Heart left ventricle (tissue), 13 donors: ENCODE measurements at regions not wholly inside any gene's neighbourhood (a gene's known extent, or its start where the extent isn't known, plus 50 kb on each side); places are given as distances from the start of the nearest gene placed in this dataset.

Experiments used
- POLR2A ChIP-seq, 2 donors: fragments of 450-650 bp; IDR thresholded peaks; one replicate each; pipeline ENCODE4 v1.6.1; 2017; ENCODE audit warnings: antibody characterized with exemption in 2 of 2, mild to moderate bottlenecking in 2 of 2, moderate library complexity in 2 of 2
- TF ChIP-seq, protein P1 (sequence below), 12 donors: fragments of 200-600 bp; sonication (generic) in 4 of 12; IDR thresholded peaks; one replicate each; pipeline versions ENCODE4 v1.5.0 to v1.8.0; 2018 to 2022; ENCODE audit warnings: antibody characterized with exemption in 12 of 12, mild to moderate bottlenecking in 5 of 12
- donor health status: ischemic (EF 13 %, LVEDD 7.1; RV severe dilation, severe dysfunction).
- donor health status: DM: no; HTN: yes; CAD: no.
- donor health status: DM: no; HTN: no; CAD: no.
- donor health status: ischemic (EF 25% LVEDD 6.9; RV normal size, moderate dysfunction).
- donor health status: ischemic (EF 25% LVEDD 5.7; RV mildly dilated, moderate dysfunction).
- donor health status: ischemic (EF 35%, LVEDD 5.7; RV mildly dilated, moderate dysfunction).
- donor health status: nonischemic (EF 11% LVEDD 7.7; RV severe dilation, severe dysfunction).
- donor health status: DM: yes; HTN: yes; CAD: no.
- donor health status: PGD.
- donor health status: ischemic (EF 29% LVEDD 5.4; RV normal size, mild dysfunction).
- donor health status: nonischemic (EF 23%, LVEDD 6.1; RV moderate dilation, normal function).

GRCh38 chr13:33373624-33374023 is 88.1 kb upstream of the STARD13 start:
- TF ChIP-seq, protein P1, sequence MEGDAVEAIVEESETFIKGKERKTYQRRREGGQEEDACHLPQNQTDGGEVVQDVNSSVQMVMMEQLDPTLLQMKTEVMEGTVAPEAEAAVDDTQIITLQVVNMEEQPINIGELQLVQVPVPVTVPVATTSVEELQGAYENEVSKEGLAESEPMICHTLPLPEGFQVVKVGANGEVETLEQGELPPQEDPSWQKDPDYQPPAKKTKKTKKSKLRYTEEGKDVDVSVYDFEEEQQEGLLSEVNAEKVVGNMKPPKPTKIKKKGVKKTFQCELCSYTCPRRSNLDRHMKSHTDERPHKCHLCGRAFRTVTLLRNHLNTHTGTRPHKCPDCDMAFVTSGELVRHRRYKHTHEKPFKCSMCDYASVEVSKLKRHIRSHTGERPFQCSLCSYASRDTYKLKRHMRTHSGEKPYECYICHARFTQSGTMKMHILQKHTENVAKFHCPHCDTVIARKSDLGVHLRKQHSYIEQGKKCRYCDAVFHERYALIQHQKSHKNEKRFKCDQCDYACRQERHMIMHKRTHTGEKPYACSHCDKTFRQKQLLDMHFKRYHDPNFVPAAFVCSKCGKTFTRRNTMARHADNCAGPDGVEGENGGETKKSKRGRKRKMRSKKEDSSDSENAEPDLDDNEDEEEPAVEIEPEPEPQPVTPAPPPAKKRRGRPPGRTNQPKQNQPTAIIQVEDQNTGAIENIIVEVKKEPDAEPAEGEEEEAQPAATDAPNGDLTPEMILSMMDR (IDR thresholded peaks at IDR 0.05) = no peak
- no peak for TF ChIP-seq POLR2A (IDR thresholded peaks at IDR 0.05)
